Vagina (tissue), 2 donors: ENCODE measurements at regions not wholly inside any gene's neighbourhood (a gene's known extent, or its start where the extent isn't known, plus 50 kb on each side); places are given as distances from the start of the nearest gene placed in this dataset.

Experiments used
- CTCF ChIP-seq, 3 experiments: fragments of 450-650 bp in 2 of 3; fragments of 200-600 bp in 1 of 3; sonication (generic) in 1 of 3; IDR thresholded peaks; one replicate each; pipeline ENCODE4 v1.5.1; 2017 to 2019; ENCODE audit warnings: antibody characterized with exemption in 3 of 3, mild to moderate bottlenecking in 2 of 3, moderate library complexity in 2 of 3
- POLR2A ChIP-seq, 2 donors: fragments of 450-650 bp; IDR thresholded peaks; one replicate each; pipeline ENCODE4 v1.6.1; 2017; ENCODE audit warnings: antibody characterized with exemption in 2 of 2, mild to moderate bottlenecking in 2 of 2, moderate library complexity in 2 of 2

- TF ChIP-seq POLR2A (IDR thresholded peaks at IDR 0.05) (no peak), CTCF (IDR thresholded peaks at IDR 0.05) (no peak)
Observed at GRCh38 chr4:17252131-17252530, 259.8 kb downstream of the QDPR start.
